ENCODE measurements at regions not wholly inside any gene's neighbourhood (a gene's known extent, or its start where the extent isn't known, plus 50 kb on each side); places are given as distances from the start of the nearest gene placed in this dataset.
"Not testable (repeated sequence)": the region's sequence is repeated elsewhere in the genome, so short reads cannot be mapped to it uniquely, and the experiment has no call there.

DNA sequence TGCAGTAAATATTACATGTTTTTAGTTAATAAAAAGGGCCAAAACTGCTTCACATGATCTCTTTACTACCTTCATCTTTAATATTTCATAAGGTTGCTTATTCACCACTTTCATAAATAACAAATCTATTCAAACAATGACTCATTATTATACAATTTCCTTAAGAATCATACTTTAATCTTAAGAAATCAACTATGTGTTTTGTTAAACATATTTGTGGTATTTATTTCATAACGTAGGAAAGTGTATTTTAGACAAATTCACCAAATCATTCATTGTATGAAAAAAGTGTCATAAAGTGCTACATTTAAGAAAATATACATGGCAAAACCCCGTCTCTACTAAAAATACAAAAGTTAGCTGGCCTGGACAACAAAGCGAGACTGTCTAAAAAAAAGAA is 150.5 kb upstream of the RXFP1 start:
- H3K9me2 ChIP-seq (replicated peaks; ENCODE audit: insufficient read depth, low read length): no peaks in the 10 kb centered on the region
- no peak overlapping the region for H3K4me3 ChIP-seq (ENCODE audit: low read length)
- H3K9ac ChIP-seq (ENCODE audit: low read length): no peak overlapping the region
- H3K27me3 ChIP-seq (ENCODE audit: low read length): 0 out of 2 replicates have a peak, but pooled peaks cover under 1% of the 10 kb centered on the region
- no peaks in the 10 kb centered on the region for H4K20me1 ChIP-seq (ENCODE audit: insufficient read depth, low read depth, low read length)
- H2AFZ ChIP-seq (ENCODE audit: low read length): no peak overlapping the region
- H3K79me2 ChIP-seq (ENCODE audit: low read length): no peaks in the 10 kb centered on the region
- no peaks in the 10 kb centered on the region for H3K36me3 ChIP-seq (ENCODE audit: insufficient read depth, low read length)
- no peaks in the 10 kb centered on the region for H3K4me1 ChIP-seq (ENCODE audit: low read length)
- no peaks in the 10 kb centered on the region for H3K9me3 ChIP-seq (ENCODE audit: low read length)
- no peak overlapping the region for H3K4me2 ChIP-seq (ENCODE audit: low read depth, low read length, poor library complexity, severe bottlenecking)
- no peak for DNase-seq
- no peak overlapping the region for H3K27ac ChIP-seq (ENCODE audit: low read length)

DNA sequence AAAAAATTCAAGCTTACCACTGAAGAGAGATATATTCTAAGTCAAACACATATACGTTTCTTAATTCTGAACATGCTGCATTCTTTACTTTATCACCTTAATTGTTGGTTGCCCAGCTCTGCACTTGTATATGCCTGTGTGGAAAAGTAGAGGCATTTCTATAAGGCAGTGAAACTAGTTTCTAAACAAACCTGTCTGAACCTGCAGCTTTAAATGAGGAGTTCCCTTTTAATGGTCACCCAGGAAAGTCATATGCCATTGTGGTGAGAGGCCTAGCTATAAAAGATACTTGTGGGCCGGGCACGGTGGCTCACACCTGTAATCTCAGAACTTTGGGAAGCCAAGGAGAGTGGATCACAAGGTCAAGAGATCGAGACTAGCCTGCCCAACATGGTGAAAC is 147.4 kb upstream of the RXFP1 start:
- H3K4me2 ChIP-seq (ENCODE audit: low read depth, low read length, poor library complexity, severe bottlenecking): no peak overlapping the region

DNA sequence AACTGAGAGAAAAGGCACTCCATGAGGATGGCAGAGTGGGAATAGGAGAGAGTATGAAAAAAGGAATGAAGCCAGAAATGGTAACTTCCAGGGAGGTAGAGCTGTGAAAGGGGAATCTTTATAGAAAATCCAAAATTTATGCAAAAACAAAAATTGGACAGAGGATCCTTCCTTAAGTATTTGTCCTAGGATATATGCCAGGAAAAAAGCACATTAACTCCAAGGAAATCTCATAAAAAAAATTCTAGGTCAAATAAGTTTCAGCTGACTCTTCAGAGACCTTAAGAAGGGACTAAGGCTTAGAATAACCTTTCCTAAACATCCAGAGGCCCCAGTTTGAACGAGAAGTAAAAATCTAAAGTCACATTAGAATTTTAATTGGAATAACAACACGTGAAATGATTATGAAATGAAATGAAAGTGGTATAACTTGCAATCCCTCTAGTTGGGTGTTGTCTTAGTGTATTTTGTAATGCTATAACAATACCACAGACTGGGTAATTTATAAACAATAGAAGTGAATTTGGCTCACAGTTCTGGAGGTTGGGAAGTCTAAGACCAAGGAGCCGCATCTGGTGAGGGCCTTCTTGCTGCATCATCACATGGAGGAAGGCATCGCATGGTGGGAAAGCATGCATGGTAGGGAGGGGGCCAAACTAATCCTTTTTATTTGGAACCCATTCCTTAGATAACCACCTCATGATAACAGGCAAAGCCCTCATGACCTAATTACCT is 145.4 kb upstream of the RXFP1 start:
- H3K4me3 ChIP-seq (ENCODE audit: low read length): no peak overlapping the region
- H3K9me2 ChIP-seq (replicated peaks; ENCODE audit: insufficient read depth, low read length): no peaks in the 10 kb centered on the region
- no peaks in the 10 kb centered on the region for H3K4me1 ChIP-seq (ENCODE audit: low read length)
- H3K9me3 ChIP-seq (ENCODE audit: low read length): no peaks in the 10 kb centered on the region
- H3K36me3 ChIP-seq (ENCODE audit: insufficient read depth, low read length): no peaks in the 10 kb centered on the region
- H3K4me2 ChIP-seq (ENCODE audit: low read depth, low read length, poor library complexity, severe bottlenecking): no peak overlapping the region
- H2AFZ ChIP-seq (ENCODE audit: low read length): no peak overlapping the region
- H3K79me2 ChIP-seq (ENCODE audit: low read length): no peaks in the 10 kb centered on the region
- H3K27me3 ChIP-seq (ENCODE audit: low read length): peaks cover 5% of the 10 kb centered on the region; the same call in 1 of the 2 replicates
- no peak for DNase-seq
- H3K27ac ChIP-seq (ENCODE audit: low read length): no peak overlapping the region
- no peak overlapping the region for H3K9ac ChIP-seq (ENCODE audit: low read length)
- no peaks in the 10 kb centered on the region for H4K20me1 ChIP-seq (ENCODE audit: insufficient read depth, low read depth, low read length)

More for the DNA sequence above, 147.4 kb upstream of the RXFP1 start:
- Histone ChIP-seq H4K20me1 (ENCODE audit: insufficient read depth, low read depth, low read length) (no peaks in the 10 kb centered on the region), H3K9ac (ENCODE audit: low read length) (no peak overlapping the region), H3K9me2 (replicated peaks; ENCODE audit: insufficient read depth, low read length) (no peaks in the 10 kb centered on the region), H3K4me3 (ENCODE audit: low read length) (no peak overlapping the region), H2AFZ (ENCODE audit: low read length) (no peak overlapping the region), H3K27me3 (ENCODE audit: low read length) (peaks cover 4% of the 10 kb centered on the region; the same call in 1 of the 2 replicates), H3K79me2 (ENCODE audit: low read length) (no peaks in the 10 kb centered on the region), H3K4me1 (ENCODE audit: low read length) (no peaks in the 10 kb centered on the region), H3K27ac (ENCODE audit: low read length) (no peak overlapping the region), H3K9me3 (ENCODE audit: low read length) (no peaks in the 10 kb centered on the region), H3K36me3 (ENCODE audit: insufficient read depth, low read length) (no peaks in the 10 kb centered on the region)
- DNase-seq: no peak

DNA sequence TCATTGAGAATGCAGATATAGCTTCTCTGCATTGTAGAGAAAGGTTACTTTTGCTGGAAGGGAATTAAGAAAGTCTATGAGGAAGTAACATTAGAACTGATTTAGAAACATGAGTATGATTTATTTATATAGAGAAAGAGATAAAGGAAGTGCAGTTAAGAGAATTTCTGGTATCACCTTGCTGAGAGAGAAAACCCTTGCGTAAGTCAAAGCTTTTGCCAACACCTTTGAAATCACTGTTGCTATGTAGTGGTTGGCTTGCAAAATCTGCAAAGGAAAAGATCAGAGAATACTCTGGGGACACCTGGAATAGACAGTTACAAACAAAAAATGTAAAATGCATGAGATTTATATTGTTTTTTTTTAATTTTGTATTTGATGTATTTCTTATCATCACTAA is 137.3 kb upstream of the RXFP1 start:
- no peak for DNase-seq
- no peaks in the 10 kb centered on the region for H3K79me2 ChIP-seq (ENCODE audit: low read length)
- no peaks in the 10 kb centered on the region for H3K36me3 ChIP-seq (ENCODE audit: insufficient read depth, low read length)
- H3K9me3 ChIP-seq (ENCODE audit: low read length): no peaks in the 10 kb centered on the region
- no peaks in the 10 kb centered on the region for H4K20me1 ChIP-seq (ENCODE audit: insufficient read depth, low read depth, low read length)
- H3K9ac ChIP-seq (ENCODE audit: low read length): no peak overlapping the region
- no peak overlapping the region for H3K4me2 ChIP-seq (ENCODE audit: low read depth, low read length, poor library complexity, severe bottlenecking)
- H3K4me1 ChIP-seq (ENCODE audit: low read length): no peaks in the 10 kb centered on the region
- no peak overlapping the region for H3K4me3 ChIP-seq (ENCODE audit: low read length)
- no peaks in the 10 kb centered on the region for H3K27me3 ChIP-seq (ENCODE audit: low read length)
- H3K27ac ChIP-seq (ENCODE audit: low read length): no peak overlapping the region
- H3K9me2 ChIP-seq (replicated peaks; ENCODE audit: insufficient read depth, low read length): no peaks in the 10 kb centered on the region
- no peak overlapping the region for H2AFZ ChIP-seq (ENCODE audit: low read length)

DNA sequence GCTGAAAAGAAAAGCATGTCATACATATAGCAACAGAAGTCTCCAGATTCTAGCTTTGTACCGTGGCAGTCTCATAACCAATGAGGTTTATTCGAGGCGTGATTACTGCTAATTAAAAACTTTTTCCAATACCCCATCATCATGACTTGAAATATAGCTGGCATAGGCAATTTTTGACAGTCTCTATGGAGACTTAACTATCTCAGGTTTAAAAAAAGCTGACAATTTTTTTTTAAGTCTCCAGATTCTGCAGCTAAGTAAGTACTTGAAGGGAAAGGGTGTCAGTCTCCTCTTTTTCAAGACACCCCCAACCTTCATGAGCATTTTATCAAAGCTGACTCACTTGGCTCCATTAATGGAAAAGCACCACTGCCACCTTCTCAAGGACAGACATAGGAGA is 126.3 kb upstream of the RXFP1 start:
- no peaks in the 10 kb centered on the region for H3K9me2 ChIP-seq (replicated peaks; ENCODE audit: insufficient read depth, low read length)
- H3K9ac ChIP-seq (ENCODE audit: low read length): no peak overlapping the region
- H3K27me3 ChIP-seq (ENCODE audit: low read length): no peaks in the 10 kb centered on the region
- no peaks in the 10 kb centered on the region for H3K9me3 ChIP-seq (ENCODE audit: low read length)
- no peaks in the 10 kb centered on the region for H3K4me1 ChIP-seq (ENCODE audit: low read length)
- no peaks in the 10 kb centered on the region for H4K20me1 ChIP-seq (ENCODE audit: insufficient read depth, low read depth, low read length)
- H3K36me3 ChIP-seq (ENCODE audit: insufficient read depth, low read length): no peaks in the 10 kb centered on the region
- no peak overlapping the region for H3K27ac ChIP-seq (ENCODE audit: low read length)
- H3K4me3 ChIP-seq (ENCODE audit: low read length): no peak overlapping the region
- no peaks in the 10 kb centered on the region for H3K79me2 ChIP-seq (ENCODE audit: low read length)
- H3K4me2 ChIP-seq (ENCODE audit: low read depth, low read length, poor library complexity, severe bottlenecking): no peak overlapping the region
- H2AFZ ChIP-seq (ENCODE audit: low read length): no peak overlapping the region
- DNase-seq: no peak

DNA sequence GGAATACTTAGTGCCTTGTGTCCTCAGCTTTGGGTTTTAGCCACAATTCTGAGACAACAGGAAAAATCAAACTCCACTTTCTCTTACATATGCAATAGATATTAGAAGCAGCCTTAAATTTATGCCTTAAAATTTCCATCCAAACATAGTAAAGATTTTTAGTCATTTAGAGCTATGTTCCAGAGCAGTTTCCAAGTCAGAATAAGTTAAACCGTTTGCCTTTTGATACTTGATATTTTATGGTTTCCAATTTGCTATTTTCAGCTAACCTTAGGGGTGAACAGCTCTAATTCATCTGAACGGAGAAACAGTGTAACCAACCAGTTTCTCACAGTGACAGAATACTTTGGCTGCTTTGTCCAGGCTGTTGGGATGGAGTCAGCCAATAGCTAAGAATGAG is 125.8 kb upstream of the RXFP1 start:
- Histone ChIP-seq H3K27me3 (ENCODE audit: low read length) (no peaks in the 10 kb centered on the region), H2AFZ (ENCODE audit: low read length) (no peak overlapping the region), H3K9me2 (replicated peaks; ENCODE audit: insufficient read depth, low read length) (no peaks in the 10 kb centered on the region), H3K79me2 (ENCODE audit: low read length) (no peaks in the 10 kb centered on the region), H3K4me3 (ENCODE audit: low read length) (no peak overlapping the region), H3K4me1 (ENCODE audit: low read length) (no peaks in the 10 kb centered on the region), H3K36me3 (ENCODE audit: insufficient read depth, low read length) (no peaks in the 10 kb centered on the region), H3K4me2 (ENCODE audit: low read depth, low read length, poor library complexity, severe bottlenecking) (no peak overlapping the region), H3K27ac (ENCODE audit: low read length) (no peak overlapping the region), H3K9ac (ENCODE audit: low read length) (no peak overlapping the region), H4K20me1 (ENCODE audit: insufficient read depth, low read depth, low read length) (no peaks in the 10 kb centered on the region), H3K9me3 (ENCODE audit: low read length) (no peaks in the 10 kb centered on the region)
- no peak for DNase-seq

DNA sequence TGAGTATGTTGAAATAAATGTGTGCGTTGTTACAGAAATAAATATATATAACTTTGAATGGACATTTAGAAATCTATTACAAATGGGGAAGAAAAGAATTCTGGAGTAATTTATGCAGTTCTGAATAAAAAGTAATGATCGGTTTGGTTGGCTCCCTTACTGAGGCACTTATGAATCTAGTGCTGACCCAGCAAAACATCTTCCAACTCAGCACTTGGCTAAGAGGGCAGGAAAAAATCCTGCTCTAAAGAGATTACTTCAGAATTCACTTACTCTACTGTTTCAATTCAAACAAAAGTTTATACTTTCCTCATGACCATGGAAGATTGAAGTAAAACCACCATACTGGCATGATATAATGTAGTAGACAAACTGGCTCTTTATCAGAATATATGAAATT is 123.9 kb upstream of the RXFP1 start:
- DNase-seq: no peak
- Histone ChIP-seq H3K4me1 (ENCODE audit: low read length) (no peaks in the 10 kb centered on the region), H3K9me3 (ENCODE audit: low read length) (no peaks in the 10 kb centered on the region), H3K4me2 (ENCODE audit: low read depth, low read length, poor library complexity, severe bottlenecking) (no peak overlapping the region), H3K9me2 (replicated peaks; ENCODE audit: insufficient read depth, low read length) (no peaks in the 10 kb centered on the region), H3K4me3 (ENCODE audit: low read length) (no peak overlapping the region), H2AFZ (ENCODE audit: low read length) (no peak overlapping the region), H3K36me3 (ENCODE audit: insufficient read depth, low read length) (no peaks in the 10 kb centered on the region), H3K27ac (ENCODE audit: low read length) (no peak overlapping the region), H3K9ac (ENCODE audit: low read length) (no peak overlapping the region), H4K20me1 (ENCODE audit: insufficient read depth, low read depth, low read length) (no peaks in the 10 kb centered on the region), H3K27me3 (ENCODE audit: low read length) (no peaks in the 10 kb centered on the region), H3K79me2 (ENCODE audit: low read length) (no peaks in the 10 kb centered on the region)

DNA sequence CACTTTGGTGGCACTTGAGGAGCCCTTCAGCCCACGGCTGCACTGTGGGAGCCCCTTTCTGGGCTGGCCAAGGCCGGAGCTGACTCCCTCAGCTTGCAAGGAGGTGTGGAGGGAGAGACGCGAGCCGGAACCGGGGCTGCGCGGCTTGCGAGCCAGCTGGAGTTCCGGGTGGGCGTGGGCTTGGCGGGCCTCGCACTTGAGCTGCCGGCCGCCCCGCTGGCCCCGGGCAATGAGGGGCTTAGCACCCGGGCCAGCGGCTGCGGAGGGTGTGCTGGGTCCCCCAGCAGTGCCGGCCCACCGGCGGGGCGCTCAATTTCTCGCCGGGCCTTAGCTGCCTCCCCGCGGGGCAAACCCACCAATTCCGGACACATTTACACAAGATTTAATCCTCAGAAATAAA is 113.7 kb upstream of the RXFP1 start:
- H3K4me2 ChIP-seq (ENCODE audit: low read depth, low read length, poor library complexity, severe bottlenecking); H3K36me3 ChIP-seq (ENCODE audit: insufficient read depth, low read length); H3K9ac ChIP-seq (ENCODE audit: low read length); H3K79me2 ChIP-seq (ENCODE audit: low read length); H2AFZ ChIP-seq (ENCODE audit: low read length); H3K9me3 ChIP-seq (ENCODE audit: low read length); H3K4me1 ChIP-seq (ENCODE audit: low read length); H4K20me1 ChIP-seq (ENCODE audit: insufficient read depth, low read depth, low read length); H3K27me3 ChIP-seq (ENCODE audit: low read length); DNase-seq; H3K9me2 ChIP-seq (replicated peaks; ENCODE audit: insufficient read depth, low read length); H3K27ac ChIP-seq (ENCODE audit: low read length); H3K4me3 ChIP-seq (ENCODE audit: low read length): not testable (repeated sequence)

All from Karpas-422 (cell line).